ENCODE measurements at regions not wholly inside any gene's neighbourhood (a gene's known extent, or its start where the extent isn't known, plus 50 kb on each side); places are given as distances from the start of the nearest gene placed in this dataset.

DNA sequence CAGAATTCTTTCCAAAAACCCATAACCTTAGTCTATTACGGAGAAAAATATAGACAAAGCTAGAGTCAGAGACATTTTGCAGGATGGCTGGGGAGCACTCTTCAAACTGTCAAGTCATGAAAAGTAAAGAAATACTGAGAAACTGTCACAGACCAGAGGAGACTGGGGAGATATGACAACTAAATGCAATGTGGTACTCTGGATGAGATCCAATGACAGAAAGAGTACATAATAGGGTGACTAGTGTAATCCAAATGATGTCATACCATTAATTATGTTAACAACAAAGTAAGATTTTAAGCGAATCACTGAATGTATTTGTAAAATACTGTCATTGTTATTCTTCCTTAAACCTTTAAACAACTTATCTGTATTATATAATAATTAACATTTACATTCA, 393.8 kb downstream of the LIG4 start:
- Mint-ChIP-seq H3K4me1 (no peaks in the 10 kb centered on the region), H3K9me3 (peaks cover 11 to 12% of the 10 kb centered on the region in 2 donors)
- 100% methylated on average over 1 of the region's 2 CpGs for WGBS (ENCODE audit: insufficient coverage)

GRCh38 chr13:107819071-107819470, 396.3 kb downstream of the LIG4 start:
- 68% methylated on average over 2 of the region's 2 CpGs for WGBS (ENCODE audit: insufficient coverage)
- H3K4me1 ChIP-seq (ENCODE audit: control insufficient read depth, insufficient read depth, low read length), result no peaks in the 10 kb centered on the region
- ATAC-seq, result no peak
- Mint-ChIP-seq H3K4me1 (no peaks in the 10 kb centered on the region), H3K27me3 (ENCODE audit: low read depth in 2 of 2) (no peaks in the 10 kb centered on the region), H3K36me3 (no peaks in the 10 kb centered on the region), H3K4me3 (no peak overlapping the region), H3K27ac (no peak overlapping the region), H3K9me3 (peaks cover 8 to 13% of the 10 kb centered on the region in 2 donors)
- intact Hi-C loops (cut with micrococcal nuclease), result no loop called here
- no peak for DNase-seq
- TF ChIP-seq CTCF (IDR thresholded peaks at IDR 0.05), result no peak
- H3K27me3 ChIP-seq (ENCODE audit: control insufficient read depth, insufficient read depth, low read length), result no peaks in the 10 kb centered on the region
- H3K27ac ChIP-seq (ENCODE audit: low read length), result no peak overlapping the region
- no peaks in the 10 kb centered on the region for H3K36me3 ChIP-seq (ENCODE audit: control insufficient read depth, insufficient read depth, low read length)
- peaks cover 3% of the 10 kb centered on the region for H3K9me3 ChIP-seq (ENCODE audit: control insufficient read depth, insufficient read depth, low read length)
- no peak overlapping the region for H3K4me3 ChIP-seq (ENCODE audit: low read length)

More for the DNA sequence above, 393.8 kb downstream of the LIG4 start:
- Histone ChIP-seq H3K4me1 (ENCODE audit: control insufficient read depth, insufficient read depth, low read length) (no peaks in the 10 kb centered on the region), H3K4me3 (ENCODE audit: low read length) (no peak overlapping the region), H3K36me3 (ENCODE audit: control insufficient read depth, insufficient read depth, low read length) (no peaks in the 10 kb centered on the region), H3K27me3 (ENCODE audit: control insufficient read depth, insufficient read depth, low read length) (no peaks in the 10 kb centered on the region), H3K9me3 (ENCODE audit: control insufficient read depth, insufficient read depth, low read length) (peaks cover 3% of the 10 kb centered on the region), H3K27ac (ENCODE audit: low read length) (no peak overlapping the region)
- no peak for DNase-seq
- H3K4me3 Mint-ChIP-seq, result no peak overlapping the region
- no peak overlapping the region for H3K27ac Mint-ChIP-seq
- intact Hi-C loops (cut with micrococcal nuclease), result no loop called here
- H3K36me3 Mint-ChIP-seq, result no peaks in the 10 kb centered on the region
- TF ChIP-seq CTCF (IDR thresholded peaks at IDR 0.05), result no peak
- no peak for ATAC-seq
- H3K27me3 Mint-ChIP-seq (ENCODE audit: low read depth in 2 of 2), result no peaks in the 10 kb centered on the region

DNA sequence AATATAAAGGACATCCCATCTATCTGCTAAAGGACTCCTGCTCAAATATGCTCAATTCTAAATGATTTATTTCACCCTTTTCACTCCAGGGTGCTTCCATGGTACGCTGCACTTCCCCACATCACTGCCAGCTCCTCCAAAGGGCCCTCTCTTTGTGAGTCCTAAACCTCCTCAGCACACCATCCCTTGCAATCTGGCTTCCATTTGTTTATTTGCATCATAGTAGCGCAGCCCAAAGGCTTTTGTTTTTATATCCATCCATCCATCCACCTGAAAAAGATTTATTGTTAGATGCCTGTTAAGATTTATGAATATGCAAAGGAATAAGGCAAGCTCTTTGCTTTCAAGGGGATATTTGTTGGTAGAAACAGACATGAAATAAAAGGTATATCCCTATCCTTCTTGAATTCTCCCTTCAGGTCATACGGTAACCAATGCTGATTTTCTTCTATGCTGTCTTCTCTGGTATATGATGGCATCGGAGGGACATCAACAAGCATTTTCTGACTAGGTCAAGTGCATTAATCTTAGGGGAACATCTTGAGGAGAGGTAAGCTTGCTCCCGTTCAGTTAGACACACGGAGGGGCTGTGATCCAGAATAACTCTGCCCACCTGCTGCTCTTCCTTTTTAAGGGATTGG, 397.6 kb downstream of the LIG4 start:
- no peaks in the 10 kb centered on the region for H3K4me1 Mint-ChIP-seq
- H3K36me3 ChIP-seq (ENCODE audit: control insufficient read depth, insufficient read depth, low read length), result no peaks in the 10 kb centered on the region
- H3K27me3 Mint-ChIP-seq (ENCODE audit: low read depth in 2 of 2), result no peaks in the 10 kb centered on the region
- DNase-seq, result no peak
- ATAC-seq, result no peak
- peaks cover 8 to 13% of the 10 kb centered on the region in 2 donors for H3K9me3 Mint-ChIP-seq
- no peaks in the 10 kb centered on the region for H3K36me3 Mint-ChIP-seq
- H3K27ac ChIP-seq (ENCODE audit: low read length), result no peak overlapping the region
- no peak overlapping the region for H3K4me3 ChIP-seq (ENCODE audit: low read length)
- H3K27ac Mint-ChIP-seq, result no peak overlapping the region
- 77% methylated on average over 5 of the region's 6 CpGs for WGBS (ENCODE audit: insufficient coverage)
- no peak for TF ChIP-seq CTCF (IDR thresholded peaks at IDR 0.05)
- no peaks in the 10 kb centered on the region for H3K27me3 ChIP-seq (ENCODE audit: control insufficient read depth, insufficient read depth, low read length)
- intact Hi-C loops (cut with micrococcal nuclease), result no loop called here
- no peak overlapping the region for H3K4me3 Mint-ChIP-seq
- H3K4me1 ChIP-seq (ENCODE audit: control insufficient read depth, insufficient read depth, low read length), result no peaks in the 10 kb centered on the region
- H3K9me3 ChIP-seq (ENCODE audit: control insufficient read depth, insufficient read depth, low read length), result peaks cover 3% of the 10 kb centered on the region

DNA sequence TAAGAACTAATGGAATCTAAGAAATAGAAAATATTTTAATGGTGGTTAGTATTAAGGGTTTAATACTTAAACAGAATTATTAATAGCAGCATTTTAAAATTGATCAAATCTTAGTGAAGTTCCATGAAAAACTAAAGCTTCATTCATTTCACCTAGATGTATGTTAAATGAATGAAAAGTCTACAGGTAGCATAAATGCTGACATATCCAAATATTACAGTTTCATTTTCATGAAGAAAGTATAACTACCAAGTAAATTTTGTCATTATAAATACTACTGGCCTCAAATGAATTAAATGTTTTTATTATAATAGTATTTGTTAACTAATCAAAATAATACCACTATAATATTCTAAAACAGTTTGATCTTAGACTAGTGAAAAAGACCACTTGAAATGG, 403.3 kb downstream of the LIG4 start:
- TF ChIP-seq CTCF (IDR thresholded peaks at IDR 0.05), result no peak
- Histone ChIP-seq H3K36me3 (ENCODE audit: control insufficient read depth, insufficient read depth, low read length) (no peaks in the 10 kb centered on the region), H3K4me1 (ENCODE audit: control insufficient read depth, insufficient read depth, low read length) (no peaks in the 10 kb centered on the region), H3K27me3 (ENCODE audit: control insufficient read depth, insufficient read depth, low read length) (no peaks in the 10 kb centered on the region), H3K27ac (ENCODE audit: low read length) (no peak overlapping the region), H3K9me3 (ENCODE audit: control insufficient read depth, insufficient read depth, low read length) (no peaks in the 10 kb centered on the region), H3K4me3 (ENCODE audit: low read length) (no peak overlapping the region)
- Mint-ChIP-seq H3K27ac (no peak overlapping the region), H3K36me3 (no peaks in the 10 kb centered on the region), H3K9me3 (peaks cover 0 to 12% of the 10 kb centered on the region in 2 donors), H3K4me3 (no peak overlapping the region), H3K27me3 (ENCODE audit: low read depth in 2 of 2) (no peaks in the 10 kb centered on the region), H3K4me1 (no peaks in the 10 kb centered on the region)
- ATAC-seq (no peak), DNase-seq (no peak)
- intact Hi-C loops (cut with micrococcal nuclease), result no loop called here

All from natural killer cell (primary cell).